Stimulated activated CD8-positive, alpha-beta memory T cell treated with anti-CD3 and anti-CD28 coated beads, Interleukin-12 subunit alpha, Interleukin-12 subunit beta, amount 100 ng/mL, for 1 hour (primary cell): ENCODE measurements at regions not wholly inside any gene's neighbourhood (a gene's known extent, or its start where the extent isn't known, plus 50 kb on each side); places are given as distances from the start of the nearest gene placed in this dataset.
"Not testable (repeated sequence)": the region's sequence is repeated elsewhere in the genome, so short reads cannot be mapped to it uniquely, and the experiment has no call there.

ENCODE experiments used
- DNase-seq: peaks from one replicate; pipeline ENCODE4 v3.0.0-alpha.2; 2020; ENCODE audit warnings: low read depth

- no peak for DNase-seq
These were observed 174.5 kb downstream of the GOLGA6L6 start for GRCh38 chr15:20367093-20367492.

GRCh38 chr15:20363591-20363990 lies 178.0 kb downstream of the GOLGA6L6 start:
- not testable (repeated sequence) for DNase-seq

GRCh38 chr15:20361091-20361490 lies 180.5 kb downstream of the GOLGA6L6 start:
- DNase-seq, result no peak

GRCh38 chr15:20358779-20359414 lies 182.7 kb downstream of the GOLGA6L6 start:
- no peak for DNase-seq

- no peak for DNase-seq
These were observed 183.4 kb downstream of the GOLGA6L6 start for GRCh38 chr15:20358066-20358778.

GRCh38 chr15:20357481-20358065 lies 184.0 kb downstream of the GOLGA6L6 start:
- DNase-seq, result no peak

- no peak for DNase-seq
These were observed 184.6 kb downstream of the GOLGA6L6 start for GRCh38 chr15:20356911-20357480.

- peak; percentile 86 for DNase-seq
These were observed 185.1 kb downstream of the GOLGA6L6 start for GRCh38 chr15:20356444-20356910.

GRCh38 chr15:20355256-20355868 lies 186.2 kb downstream of the GOLGA6L6 start:
- no peak for DNase-seq

- DNase-seq, result not testable (repeated sequence)
These were observed 186.7 kb downstream of the GOLGA6L6 start for GRCh38 chr15:20354884-20355223.

- no peak for DNase-seq
These were observed 187.4 kb downstream of the GOLGA6L6 start for GRCh38 chr15:20353966-20354883.

- no peak for DNase-seq
These were observed 189.1 kb downstream of the GOLGA6L6 start for GRCh38 chr15:20352241-20353200.

- no peak for DNase-seq
These were observed 190.1 kb downstream of the GOLGA6L6 start for GRCh38 chr15:20351448-20351971.

- DNase-seq, result no peak
These were observed 191.7 kb downstream of the GOLGA6L6 start for GRCh38 chr15:20349774-20350498.

- no peak for DNase-seq
These were observed 192.5 kb downstream of the GOLGA6L6 start for GRCh38 chr15:20348900-20349773.

- no peak for DNase-seq
These were observed 193.2 kb downstream of the GOLGA6L6 start for GRCh38 chr15:20348291-20348899.

GRCh38 chr15:20346082-20346805 lies 195.4 kb downstream of the GOLGA6L6 start:
- DNase-seq, result no peak
